GM19324 (cell line): ENCODE measurements at regions not wholly inside any gene's neighbourhood (a gene's known extent, or its start where the extent isn't known, plus 50 kb on each side); places are given as distances from the start of the nearest gene placed in this dataset.
"Not testable (repeated sequence)": the region's sequence is repeated elsewhere in the genome, so short reads cannot be mapped to it uniquely, and the experiment has no call there.

ENCODE experiments used
- ATAC-seq: cut with Tn5 transposase; IDR thresholded peaks from one replicate; pipeline ENCODE4 v1.9.1; 2021; ENCODE audit warnings: mild to moderate bottlenecking, moderate library complexity; ENCODE audit not compliant: unreplicated experiment, low FRiP score

DNA sequence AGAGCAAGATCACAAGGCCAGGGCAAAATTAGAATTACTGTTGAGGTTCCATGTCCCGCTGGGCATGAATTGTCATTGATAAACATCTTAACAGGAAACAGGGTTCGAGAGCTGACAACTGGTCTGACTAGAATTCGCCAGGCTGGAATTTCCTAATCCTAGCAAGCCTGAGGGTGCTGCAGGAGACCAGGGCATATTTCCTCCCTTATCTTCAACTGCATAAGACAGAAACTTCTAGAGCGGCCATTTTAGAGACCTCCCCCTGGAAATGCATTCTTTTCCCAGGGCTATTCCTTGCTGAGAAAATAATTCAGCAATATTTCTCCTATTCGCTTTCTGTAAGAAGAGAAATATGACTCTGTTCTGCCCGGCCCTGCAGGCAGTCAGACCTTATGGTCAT, 158.6 kb upstream of the CCN2 start:
- ATAC-seq, result not testable (repeated sequence)

DNA sequence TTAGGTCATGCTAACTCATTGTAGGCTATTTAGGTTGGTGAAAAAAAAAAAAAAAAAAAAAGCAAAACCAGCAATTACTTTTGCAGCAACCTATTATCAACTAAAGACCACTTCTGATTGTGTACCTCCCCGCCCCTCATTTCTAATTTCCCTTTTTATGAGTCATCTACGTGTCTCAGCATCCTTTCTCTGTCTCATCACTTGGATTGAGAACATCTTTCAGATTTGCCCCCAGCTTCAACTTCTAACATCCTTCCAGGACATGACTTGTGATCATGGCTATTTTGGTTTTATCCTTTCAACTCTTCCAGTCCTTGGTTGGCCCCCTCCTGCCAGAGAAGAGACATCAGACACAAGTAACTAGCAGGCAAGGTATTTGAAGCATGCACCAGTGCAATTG, 156.7 kb upstream of the CCN2 start:
- ATAC-seq, result no peak

DNA sequence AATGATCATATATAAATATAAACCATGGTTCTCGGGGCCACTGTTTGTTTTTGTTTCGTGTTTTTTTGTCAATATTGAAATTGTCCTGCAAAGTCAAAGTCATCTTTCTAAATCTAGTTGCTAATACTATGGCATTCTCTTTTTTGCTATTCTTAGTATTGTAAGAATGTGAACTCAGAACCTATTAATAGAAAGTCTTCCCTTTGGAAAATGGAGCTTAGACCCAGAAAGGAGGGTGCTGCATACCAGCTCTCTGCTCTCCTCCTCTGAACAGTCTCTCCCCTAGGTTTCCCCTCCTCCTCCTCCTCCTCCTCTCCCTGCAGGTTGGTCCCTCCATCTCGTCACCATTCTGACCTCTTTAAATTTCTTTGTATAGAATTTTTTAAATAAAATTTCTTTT, 150.4 kb upstream of the CCN2 start:
- ATAC-seq, result no peak

- no peak for ATAC-seq
Observed at GRCh38 chr6:132100388-132100990, 149.3 kb upstream of the CCN2 start.

- ATAC-seq, result no peak
Observed at GRCh38 chr6:132096996-132097395, 145.8 kb upstream of the CCN2 start.

DNA sequence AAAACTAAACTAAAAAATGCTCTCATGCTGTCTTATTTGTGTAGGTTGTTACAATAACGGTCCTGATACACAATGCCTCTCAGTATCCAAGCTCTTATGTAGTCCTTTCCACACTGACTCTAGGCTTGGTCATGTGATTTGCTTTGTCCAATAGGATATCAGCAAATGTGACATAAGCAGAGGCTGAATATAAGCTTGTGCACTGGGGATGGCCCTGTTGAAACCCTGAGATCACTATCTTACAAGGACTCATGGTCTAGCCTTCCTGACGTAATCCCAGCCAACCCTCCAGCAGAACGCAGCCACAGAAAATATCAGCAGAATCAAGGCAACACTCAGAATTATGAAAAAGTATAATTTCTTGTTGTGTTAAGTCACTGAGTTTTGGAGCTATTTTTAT, 145.1 kb upstream of the CCN2 start:
- no peak for ATAC-seq

DNA sequence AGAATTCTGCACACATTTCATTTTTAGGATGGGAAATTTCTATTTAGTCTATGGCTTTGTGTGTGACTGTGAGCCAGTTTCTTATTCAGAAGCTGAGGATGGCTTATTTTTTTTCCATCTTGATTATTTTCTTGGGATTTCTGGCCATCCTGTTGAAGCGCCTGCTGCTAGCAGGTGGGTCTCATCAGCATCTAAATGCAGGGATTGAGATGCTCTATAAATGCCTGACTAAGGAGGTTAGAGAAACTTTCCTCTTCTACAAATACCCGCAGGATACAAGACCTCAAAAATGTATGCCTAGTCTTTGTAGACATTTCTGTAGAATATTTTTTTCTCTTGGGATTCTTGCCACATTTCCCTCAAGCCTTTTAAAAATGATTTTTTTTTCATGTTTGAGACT, 138.0 kb upstream of the CCN2 start:
- ATAC-seq, result no peak

- ATAC-seq, result no peak
Observed at GRCh38 chr6:132088150-132088549, 137.0 kb upstream of the CCN2 start.

DNA sequence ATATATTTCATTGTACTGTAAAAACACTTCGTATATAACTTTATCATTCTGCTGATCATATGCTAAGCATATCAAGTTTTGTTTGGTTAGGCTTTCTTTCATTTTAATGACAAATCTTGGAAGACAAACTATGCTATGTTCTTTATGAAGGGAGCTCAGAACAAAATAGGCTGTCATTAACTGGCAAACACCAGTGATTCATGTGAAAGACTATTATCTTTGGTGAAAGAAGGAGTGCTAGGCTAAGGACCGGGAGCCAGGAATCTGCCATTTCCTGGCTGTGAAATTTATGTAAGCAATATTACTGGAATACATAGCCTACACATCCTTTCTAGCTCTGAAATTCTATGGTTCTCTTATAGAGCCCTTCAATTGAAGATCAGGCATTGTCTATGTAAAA, 136.2 kb upstream of the CCN2 start:
- ATAC-seq, result no peak

DNA sequence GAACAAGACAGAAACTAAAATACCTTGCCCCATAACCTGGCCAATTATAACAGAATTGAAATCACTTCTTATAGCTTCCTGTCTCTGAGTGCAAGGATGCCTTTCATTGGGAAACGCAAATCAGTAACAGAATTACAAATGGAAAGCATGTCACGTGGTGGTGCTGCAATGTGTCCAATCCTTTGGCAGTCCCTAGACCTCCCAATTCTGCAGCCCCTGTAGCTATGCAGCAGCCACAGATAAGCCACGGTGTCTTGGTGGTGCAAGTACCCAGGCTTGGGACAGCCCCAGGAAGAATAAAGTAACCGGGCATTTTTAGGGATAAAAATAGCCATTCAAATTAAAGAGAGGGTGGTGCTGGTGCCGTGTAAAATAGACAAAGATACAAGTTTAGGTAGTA, 134.6 kb upstream of the CCN2 start:
- no peak for ATAC-seq

DNA sequence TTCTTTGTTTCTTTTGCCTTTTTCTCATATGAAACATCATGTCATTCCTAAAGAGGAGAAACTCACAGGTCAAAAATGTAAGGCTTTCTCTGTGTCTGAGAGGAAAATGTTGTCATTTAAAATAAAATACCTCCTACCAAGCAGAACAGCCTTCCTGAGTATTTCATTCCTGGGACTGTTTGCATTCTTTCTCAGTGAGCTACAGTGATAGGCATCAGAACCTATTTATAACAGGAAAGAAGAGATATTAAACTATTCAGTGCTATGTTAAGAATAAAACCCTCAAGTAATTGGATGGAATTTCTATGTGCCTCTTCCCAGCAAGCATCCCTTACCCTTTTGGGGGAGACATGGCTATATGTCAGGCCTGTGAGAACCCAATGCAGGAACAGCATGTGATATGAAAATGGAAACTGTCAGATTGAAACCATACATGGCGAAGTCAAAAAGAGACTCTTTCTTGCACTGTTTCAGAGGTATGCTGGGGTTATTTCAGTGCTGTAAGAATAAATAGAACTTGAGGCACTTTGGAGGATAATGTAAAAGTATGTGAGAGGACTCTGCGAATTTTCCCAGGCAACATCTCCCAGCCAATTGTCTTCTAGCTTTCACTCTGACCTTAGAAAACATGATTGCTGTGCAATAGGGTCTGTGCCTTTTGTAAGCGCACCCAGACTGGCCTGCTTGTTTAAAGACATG, 133.8 kb upstream of the CCN2 start:
- ATAC-seq, result no peak

- no peak for ATAC-seq
Observed at GRCh38 chr6:132082421-132082820, 131.2 kb upstream of the CCN2 start.

GRCh38 chr6:132081338-132081737, 130.2 kb upstream of the CCN2 start:
- no peak for ATAC-seq

DNA sequence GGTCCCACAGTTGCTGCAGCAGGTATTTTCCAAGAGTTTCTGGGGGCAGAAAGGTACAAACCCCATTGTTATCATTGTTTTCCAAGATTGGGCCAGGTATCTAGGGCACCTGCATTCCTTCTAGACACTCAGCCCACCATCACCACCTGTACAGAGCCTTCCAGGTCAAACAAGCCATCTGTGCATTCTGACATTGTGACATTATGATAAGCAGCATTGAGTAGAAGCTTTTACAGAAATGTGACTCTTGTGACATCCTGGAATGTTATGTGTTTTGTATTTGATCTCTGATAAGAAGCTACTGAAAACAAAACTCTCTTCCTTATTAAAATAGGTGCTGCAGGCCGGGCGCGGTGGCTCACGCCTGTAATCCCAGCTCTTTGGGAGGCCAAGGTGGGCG, 128.1 kb upstream of the CCN2 start:
- no peak for ATAC-seq

DNA sequence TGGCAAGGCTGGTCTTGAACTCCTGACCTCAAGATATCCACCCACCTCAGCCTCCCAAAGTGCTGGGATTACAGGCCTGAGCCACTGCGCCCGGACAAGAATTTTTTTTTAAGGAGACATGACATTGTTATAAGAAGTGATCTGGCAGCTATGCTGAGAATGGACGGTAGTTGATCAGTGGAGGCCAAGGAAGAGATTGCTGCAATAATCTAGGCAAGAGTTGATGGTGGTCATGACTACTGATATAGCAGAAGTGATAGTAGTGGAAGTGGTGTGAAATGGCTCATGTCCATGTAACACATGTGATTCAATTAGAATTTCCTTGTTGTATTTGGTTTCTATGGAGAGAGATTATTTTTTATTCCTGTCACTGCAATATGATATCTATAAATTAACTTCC, 125.3 kb upstream of the CCN2 start:
- ATAC-seq, result no peak

DNA sequence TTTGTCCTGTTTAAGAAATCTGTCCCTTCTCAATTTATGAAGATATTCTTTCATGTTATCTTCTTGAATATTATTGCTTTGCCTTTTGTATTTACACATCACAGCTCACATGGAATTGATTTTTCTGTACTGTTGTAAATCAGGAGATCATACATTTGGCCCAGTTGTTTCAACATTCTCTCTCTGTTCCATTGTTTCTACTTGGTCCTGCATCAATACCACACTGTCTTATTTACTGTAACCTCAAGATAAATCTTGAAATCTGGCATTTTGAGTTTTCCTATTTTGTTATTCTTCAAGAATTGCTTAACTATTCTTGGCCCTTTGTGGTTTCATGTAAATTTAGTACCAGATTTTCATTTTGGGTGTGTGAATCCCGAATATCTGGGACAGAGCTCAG, 121.7 kb upstream of the CCN2 start:
- ATAC-seq, result no peak

- no peak for ATAC-seq
Observed at GRCh38 chr6:132072271-132072670, 121.1 kb upstream of the CCN2 start.

DNA sequence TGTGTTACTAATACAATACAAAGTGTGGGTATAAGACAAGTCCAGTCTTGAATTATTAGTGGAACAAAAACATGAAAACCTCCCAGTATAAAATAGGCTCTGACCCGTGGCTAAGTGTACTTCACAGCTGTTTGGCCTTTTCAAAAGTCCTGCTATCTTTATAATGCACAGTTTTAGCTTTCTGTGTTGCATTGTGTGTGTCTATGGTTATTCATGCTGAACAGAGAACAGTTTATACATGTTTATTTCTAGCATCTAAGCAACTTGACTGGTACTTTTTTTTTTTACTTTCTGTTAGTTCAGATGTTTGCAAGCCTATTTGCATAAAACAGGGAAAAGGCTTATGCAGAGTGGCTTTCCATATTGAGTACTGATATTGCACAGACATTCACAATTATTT, 119.2 kb upstream of the CCN2 start:
- no peak for ATAC-seq

DNA sequence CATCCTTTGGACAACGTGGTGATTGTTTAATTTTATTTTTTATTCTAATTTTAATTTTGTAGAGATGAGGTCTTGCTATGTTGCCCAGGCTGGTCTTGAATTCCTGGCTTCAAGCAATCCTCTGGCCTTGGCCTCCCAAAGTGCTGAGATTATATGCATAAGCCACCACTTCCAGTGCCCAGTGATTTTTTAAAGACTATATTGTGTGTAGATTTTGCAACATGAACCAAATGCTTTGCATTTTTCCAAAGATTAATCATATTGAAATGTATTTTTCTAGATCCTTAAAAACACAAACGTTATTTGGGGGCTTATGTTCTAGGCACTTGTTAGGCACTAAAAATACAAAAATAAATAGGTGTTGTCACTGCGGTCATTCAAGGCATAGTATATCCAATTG, 117.6 kb upstream of the CCN2 start:
- no peak for ATAC-seq

DNA sequence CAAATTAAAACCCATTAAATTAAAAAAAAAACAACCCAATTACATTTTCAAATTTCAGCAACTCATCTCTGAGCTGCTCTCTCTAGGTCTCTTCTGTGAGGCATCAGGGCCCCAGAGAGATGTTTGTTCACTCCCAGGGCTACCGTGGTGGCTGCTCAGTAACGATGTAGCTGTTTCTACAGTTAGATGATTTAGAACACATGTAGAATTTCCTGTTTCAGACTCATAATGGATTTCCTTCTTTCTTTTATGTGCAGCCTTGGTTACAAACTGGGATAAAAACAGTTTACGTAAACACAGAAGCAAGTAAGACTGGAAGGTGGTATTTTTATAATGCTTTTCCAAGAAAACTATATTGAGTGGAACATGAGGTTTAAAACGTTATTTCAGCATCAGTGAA, 116.1 kb upstream of the CCN2 start:
- ATAC-seq, result no peak

DNA sequence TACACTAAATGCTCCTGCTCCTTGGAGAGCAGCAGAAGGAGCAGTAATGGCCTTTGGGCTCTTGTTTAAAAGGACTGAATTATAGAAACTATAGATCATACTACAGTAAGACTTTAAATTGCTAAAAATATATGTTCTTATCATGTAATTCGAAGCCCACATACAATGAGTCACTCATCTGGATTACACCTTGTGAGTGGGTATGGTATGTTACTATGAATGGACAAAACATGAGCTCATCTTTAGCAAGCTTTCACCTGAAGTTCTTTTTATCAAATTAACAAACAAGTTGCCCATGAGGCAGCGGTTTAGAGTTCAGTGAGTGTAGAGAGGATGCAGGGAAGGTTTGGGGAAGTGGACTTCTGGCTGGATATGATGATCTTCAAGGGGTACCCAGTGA, 114.4 kb upstream of the CCN2 start:
- ATAC-seq, result no peak

DNA sequence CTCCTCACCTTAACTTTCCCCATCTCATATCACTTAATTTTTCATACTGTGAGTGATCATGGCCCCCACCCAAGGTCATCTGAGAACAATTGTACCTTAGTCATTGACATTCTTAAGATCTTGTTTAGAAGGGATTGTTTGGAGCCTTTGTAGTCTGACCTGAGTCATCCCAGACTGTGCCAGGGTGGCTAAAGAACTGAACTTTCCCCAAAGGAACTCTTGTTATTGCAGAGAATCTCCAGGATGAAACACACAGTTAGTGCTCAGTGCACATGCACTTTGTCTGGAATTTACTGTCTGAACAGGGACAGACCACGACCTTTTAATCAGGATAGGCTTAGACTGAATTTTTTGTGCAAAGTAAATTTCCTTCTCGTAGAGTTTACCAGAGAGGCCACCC, 112.6 kb upstream of the CCN2 start:
- ATAC-seq, result no peak

DNA sequence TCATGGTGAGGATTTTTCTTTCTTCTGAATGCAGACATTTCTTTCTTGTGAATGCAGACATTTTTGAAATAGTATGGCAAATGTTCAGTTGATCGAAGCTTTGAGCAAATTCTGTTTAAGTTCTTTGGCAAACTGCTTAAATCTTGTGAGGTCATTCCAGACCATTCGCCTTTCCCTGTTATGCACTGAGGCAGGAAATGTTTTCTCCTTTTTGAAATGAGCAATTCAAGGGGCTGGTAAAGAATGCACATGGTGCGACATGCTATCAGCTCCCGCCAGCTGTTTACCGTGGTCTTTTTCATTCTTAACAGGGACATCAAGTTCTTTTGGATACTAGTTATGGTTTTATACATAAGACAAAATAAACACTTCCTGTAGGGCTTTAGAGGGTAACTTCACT, 112.0 kb upstream of the CCN2 start:
- ATAC-seq, result no peak
